Neuronal stem cell (in vitro differentiated cells): ENCODE measurements at regions not wholly inside any gene's neighbourhood (a gene's known extent, or its start where the extent isn't known, plus 50 kb on each side); places are given as distances from the start of the nearest gene placed in this dataset.

Source experiments
- DNase-seq: peaks from one replicate; pipeline ENCODE4 v3.0.0-alpha.2; 2013; ENCODE audit warnings: low spot score
- H2AFZ ChIP-seq: one replicate; pipeline ENCODE4 v1.6.1; 2013; ENCODE audit warnings: mild to moderate bottlenecking, low read length, inconsistent platforms
- H2AK5ac ChIP-seq: 2 replicates; pipeline ENCODE4 v1.6.1; 2013; ENCODE audit warnings: low read depth, mild to moderate bottlenecking, inconsistent platforms, low read length, moderate library complexity, mixed read lengths
- H2BK120ac ChIP-seq: 2 replicates; pipeline ENCODE4 v1.6.1; 2013; ENCODE audit warnings: low read depth, mild to moderate bottlenecking, inconsistent platforms, low read length, moderate library complexity, mixed read lengths
- H2BK12ac ChIP-seq: one replicate; pipeline ENCODE4 v1.6.1; 2013; ENCODE audit warnings: low read length, inconsistent platforms
- H2BK15ac ChIP-seq: 2 replicates; pipeline ENCODE4 v1.6.1; 2013; ENCODE audit warnings: mild to moderate bottlenecking, low read length, inconsistent platforms, mixed read lengths
- H2BK5ac ChIP-seq: one replicate; pipeline ENCODE4 v1.6.1; 2013; ENCODE audit warnings: inconsistent platforms, mild to moderate bottlenecking, low read length, moderate library complexity
- H3K14ac ChIP-seq: one replicate; pipeline ENCODE4 v1.6.1; 2013; ENCODE audit warnings: low read length, inconsistent platforms
- H3K18ac ChIP-seq: 2 replicates; pipeline ENCODE4 v1.6.1; 2013; ENCODE audit warnings: low read length, inconsistent platforms
- H3K23ac ChIP-seq: 2 replicates; pipeline ENCODE4 v1.6.1; 2013; ENCODE audit warnings: low read depth, mild to moderate bottlenecking, mixed read lengths, low read length, inconsistent platforms; ENCODE audit not compliant: poor library complexity
- H3K27ac ChIP-seq: replicated peaks from 3 replicates; pipeline ENCODE4 v1.5.1; 2013; ENCODE audit warnings: low read length, inconsistent platforms
- H3K27me3 ChIP-seq, 3 experiments: 2 replicates each; pipeline ENCODE4 v1.6.1; 2013; ENCODE audit warnings: low read length in 3 of 3, mild to moderate bottlenecking in 2 of 3, inconsistent platforms in 1 of 3, low read depth in 1 of 3, mixed read lengths in 1 of 3, moderate library complexity in 1 of 3; ENCODE audit not compliant: control insufficient read depth in 3 of 3, insufficient read depth in 3 of 3
- H3K36me3 ChIP-seq, 2 donors: replicated peaks in 1 of 2; 2 replicates each; pipeline ENCODE4 v1.6.1; 2013; ENCODE audit warnings: low read length in 2 of 2; ENCODE audit not compliant: control insufficient read depth in 2 of 2, insufficient read depth in 2 of 2
- H3K4ac ChIP-seq: 2 replicates; pipeline ENCODE4 v1.6.1; 2013; ENCODE audit warnings: inconsistent platforms, mild to moderate bottlenecking, low read length, moderate library complexity
- H3K4me1 ChIP-seq, 2 donors: 1 replicate in 1 of 2; 2 replicates in 1 of 2; pipeline ENCODE4 v1.6.1; 2013; ENCODE audit warnings: low read length in 2 of 2, low read depth in 1 of 2; ENCODE audit not compliant: control insufficient read depth in 2 of 2, insufficient read depth in 1 of 2
- H3K4me2 ChIP-seq: one replicate; pipeline ENCODE4 v1.6.1; 2013; ENCODE audit warnings: mild to moderate bottlenecking, low read length, inconsistent platforms; ENCODE audit not compliant: insufficient read depth, poor library complexity, severe bottlenecking
- H3K4me3 ChIP-seq, 2 donors: 2 replicates each; pipeline ENCODE4 v1.5.1; 2013; ENCODE audit warnings: low read length in 2 of 2, mild to moderate bottlenecking in 2 of 2, inconsistent platforms in 1 of 2, moderate library complexity in 1 of 2
- H3K79me1 ChIP-seq: one replicate; pipeline ENCODE4 v1.6.1; 2013; ENCODE audit warnings: low read depth, mild to moderate bottlenecking, inconsistent platforms, low read length, moderate library complexity
- H3K9ac ChIP-seq: one replicate; pipeline ENCODE4 v1.6.1; 2013; ENCODE audit warnings: mild to moderate bottlenecking, low read depth, low read length, inconsistent platforms; ENCODE audit not compliant: poor library complexity
- H3K9me3 ChIP-seq, 2 donors: replicated peaks in 1 of 2; 2 replicates each; pipeline versions ENCODE3 to v1.6.1; 2013; ENCODE audit warnings: low read length in 2 of 2, mild to moderate bottlenecking in 2 of 2, inconsistent platforms in 1 of 2, low read depth in 1 of 2, mixed read lengths in 1 of 2, moderate library complexity in 1 of 2; ENCODE audit not compliant: control insufficient read depth in 2 of 2, insufficient read depth in 1 of 2
- H4K8ac ChIP-seq: one replicate; pipeline ENCODE4 v1.6.1; 2013; ENCODE audit warnings: low read depth, mild to moderate bottlenecking, inconsistent platforms, low read length, moderate library complexity
- H4K91ac ChIP-seq: one replicate; pipeline ENCODE4 v1.6.1; 2013; ENCODE audit warnings: low read length, low read depth, mild to moderate bottlenecking, inconsistent platforms; ENCODE audit not compliant: poor library complexity
- WGBS, 2 donors: extraction: QIAGEN DNeasy Blood & Tissue Kit; methylation state at CpG; one replicate each; pipeline ENCODE4 v1.1.7; 2013; ENCODE audit warnings: missing lambda C conversion rate in 2 of 2, mixed read lengths in 1 of 2; ENCODE audit not compliant: insufficient read length in 2 of 2, insufficient replicate concordance in 1 of 2; ENCODE audit errors: extremely low coverage in 2 of 2; 5-methylcytosine and 5-hydroxymethylcytosine counted together

GRCh38 chr2:18745431-18746272 lies 156.3 kb upstream of the NT5C1B start:
- H2BK5ac ChIP-seq, result no peak overlapping the region
- H3K4me1 ChIP-seq, result no peaks in the 10 kb centered on the region
- H3K27ac ChIP-seq, result no peak overlapping the region
- no peak overlapping the region for H2BK15ac ChIP-seq
- no peak for DNase-seq
- WGBS, 2 donors, result no CpG with 5 or more reads among the region's 6 CpGs
- no peak overlapping the region for H2AFZ ChIP-seq
- no peak overlapping the region for H3K18ac ChIP-seq
- no peak overlapping the region for H3K14ac ChIP-seq
- no peak overlapping the region for H2BK120ac ChIP-seq
- H3K36me3 ChIP-seq, result no peaks in the 10 kb centered on the region
- H2BK12ac ChIP-seq, result no peak overlapping the region
- no peak overlapping the region for H3K9ac ChIP-seq
- H3K4me3 ChIP-seq, result no peak overlapping the region
- no peak overlapping the region for H3K23ac ChIP-seq
- no peak overlapping the region for H4K8ac ChIP-seq
- H3K9me3 ChIP-seq, result no peaks in the 10 kb centered on the region
- no peak overlapping the region for H3K4me2 ChIP-seq
- H4K91ac ChIP-seq, result no peak overlapping the region
- H3K27me3 ChIP-seq, result peaks cover 0 to 8% (median 0%) of the 10 kb centered on the region in 3 experiments
- H3K4ac ChIP-seq, result no peak overlapping the region
- H3K79me1 ChIP-seq, result no peaks in the 10 kb centered on the region
- no peak overlapping the region for H2AK5ac ChIP-seq

DNA sequence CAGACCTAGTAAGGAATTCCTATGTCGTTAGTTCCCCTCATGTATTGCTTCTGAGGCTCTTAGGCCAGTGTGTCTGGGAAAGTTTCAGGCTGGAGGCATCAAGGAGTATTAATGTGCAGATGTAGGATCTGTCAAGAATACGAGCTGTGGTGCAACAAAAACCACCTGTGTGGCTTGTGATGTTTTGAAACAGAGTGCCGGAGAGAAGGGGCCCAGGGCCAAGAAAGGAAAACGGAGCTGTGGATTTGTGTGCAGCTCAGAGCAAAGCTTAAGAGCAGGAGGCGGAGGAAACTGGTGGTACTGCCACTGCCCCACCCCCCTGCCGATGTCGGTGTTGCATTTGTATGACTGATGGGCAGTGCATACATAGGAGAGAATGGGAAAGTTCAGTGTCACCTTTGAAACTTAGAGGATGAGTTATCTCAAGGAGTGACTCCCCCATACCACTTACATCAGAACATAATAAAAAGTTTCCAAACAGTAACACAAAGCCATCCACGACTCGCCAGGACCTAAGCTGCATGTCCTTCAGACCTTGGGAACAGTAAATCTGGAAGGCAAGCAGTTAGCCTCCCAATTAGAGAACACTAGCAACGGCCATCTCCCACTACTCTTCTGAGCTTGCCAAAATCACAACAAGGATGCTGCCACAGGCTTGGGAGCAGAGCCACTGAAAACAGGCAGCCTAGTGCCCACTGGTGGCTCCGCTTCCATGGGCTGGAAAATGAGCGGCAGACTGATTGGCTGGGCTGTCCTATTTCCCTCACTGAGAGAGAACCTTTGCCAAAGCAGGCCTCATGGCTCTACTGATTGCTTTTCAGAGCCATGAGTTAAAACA lies 152.7 kb upstream of the NT5C1B start:
- no CpG with 5 or more reads among the region's 12 CpGs for whole genome bisulfite sequencing, 2 donors
- Histone ChIP-seq H3K36me3 (no peaks in the 10 kb centered on the region), H3K4me1 (no peaks in the 10 kb centered on the region), H4K8ac (no peak overlapping the region), H2BK5ac (no peak overlapping the region), H3K4me2 (no peak overlapping the region), H3K27ac (no peak overlapping the region), H2BK12ac (no peak overlapping the region), H2BK15ac (no peak overlapping the region), H3K79me1 (no peaks in the 10 kb centered on the region), H3K4me3 (no peak overlapping the region), H3K18ac (no peak overlapping the region), H2AK5ac (no peak overlapping the region), H3K9me3 (no peaks in the 10 kb centered on the region), H4K91ac (no peak overlapping the region), H3K9ac (no peak overlapping the region), H3K4ac (no peak overlapping the region), H3K23ac (no peak overlapping the region), H2BK120ac (no peak overlapping the region), H3K27me3 (no peaks in the 10 kb centered on the region), H3K14ac (no peak overlapping the region), H2AFZ (no peak overlapping the region)
- no peak for DNase-seq

- no peak overlapping the region for H2BK5ac ChIP-seq
- H2BK120ac ChIP-seq, result no peak overlapping the region
- H3K9me3 ChIP-seq, result no peaks in the 10 kb centered on the region
- no peak overlapping the region for H2BK12ac ChIP-seq
- no peak overlapping the region for H3K4ac ChIP-seq
- DNase-seq, result no peak
- H3K27ac ChIP-seq, result no peak overlapping the region
- no peaks in the 10 kb centered on the region for H3K27me3 ChIP-seq
- H3K4me3 ChIP-seq, result no peak overlapping the region
- H3K18ac ChIP-seq, result no peak overlapping the region
- no peak overlapping the region for H3K14ac ChIP-seq
- H3K23ac ChIP-seq, result no peak overlapping the region
- H4K91ac ChIP-seq, result no peak overlapping the region
- no peak overlapping the region for H2AK5ac ChIP-seq
- H3K9ac ChIP-seq, result no peak overlapping the region
- H3K4me1 ChIP-seq, result no peaks in the 10 kb centered on the region
- no peak overlapping the region for H2BK15ac ChIP-seq
- H3K4me2 ChIP-seq, result no peak overlapping the region
- H2AFZ ChIP-seq, result no peak overlapping the region
- no peaks in the 10 kb centered on the region for H3K36me3 ChIP-seq
- H4K8ac ChIP-seq, result no peak overlapping the region
- no peaks in the 10 kb centered on the region for H3K79me1 ChIP-seq
Observed at GRCh38 chr2:18741191-18741590, 151.8 kb upstream of the NT5C1B start.

DNA sequence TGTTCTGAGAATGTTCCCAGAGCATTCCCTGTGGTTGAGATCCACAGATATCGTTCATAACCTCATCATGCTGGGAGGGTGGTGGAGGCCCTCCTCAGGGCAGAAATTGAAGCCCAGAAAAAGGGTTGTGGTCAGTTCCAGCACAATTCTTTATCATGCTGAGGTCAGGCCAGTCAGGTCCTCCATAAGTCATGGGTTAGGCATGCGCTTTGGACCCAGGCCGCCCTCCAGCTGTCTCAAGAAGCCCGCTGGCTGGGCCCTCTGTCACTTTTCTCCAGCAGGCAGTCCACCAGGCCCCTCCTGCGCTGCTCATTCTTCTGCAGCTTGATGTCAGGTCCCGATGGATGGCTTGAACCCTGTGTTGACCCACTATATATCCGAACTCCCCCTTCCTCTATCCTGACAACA lies 151.1 kb upstream of the NT5C1B start:
- Histone ChIP-seq H2BK12ac (no peak overlapping the region), H2AFZ (no peak overlapping the region), H2BK15ac (no peak overlapping the region), H3K9me3 (no peaks in the 10 kb centered on the region), H3K14ac (no peak overlapping the region), H3K4me2 (no peak overlapping the region), H3K4me1 (no peaks in the 10 kb centered on the region), H3K9ac (no peak overlapping the region), H4K91ac (no peak overlapping the region), H4K8ac (no peak overlapping the region), H3K18ac (no peak overlapping the region), H3K4me3 (no peak overlapping the region), H2BK5ac (no peak overlapping the region), H3K36me3 (no peaks in the 10 kb centered on the region), H3K27ac (no peak overlapping the region), H2AK5ac (no peak overlapping the region), H2BK120ac (no peak overlapping the region), H3K27me3 (no peaks in the 10 kb centered on the region), H3K4ac (no peak overlapping the region), H3K79me1 (no peaks in the 10 kb centered on the region), H3K23ac (no peak overlapping the region)
- no peak for DNase-seq
- no CpG with 5 or more reads among the region's 7 CpGs for WGBS, 2 donors
